ENCODE measurements at regions not wholly inside any gene's neighbourhood (a gene's known extent, or its start where the extent isn't known, plus 50 kb on each side); places are given as distances from the start of the nearest gene placed in this dataset.

DNA sequence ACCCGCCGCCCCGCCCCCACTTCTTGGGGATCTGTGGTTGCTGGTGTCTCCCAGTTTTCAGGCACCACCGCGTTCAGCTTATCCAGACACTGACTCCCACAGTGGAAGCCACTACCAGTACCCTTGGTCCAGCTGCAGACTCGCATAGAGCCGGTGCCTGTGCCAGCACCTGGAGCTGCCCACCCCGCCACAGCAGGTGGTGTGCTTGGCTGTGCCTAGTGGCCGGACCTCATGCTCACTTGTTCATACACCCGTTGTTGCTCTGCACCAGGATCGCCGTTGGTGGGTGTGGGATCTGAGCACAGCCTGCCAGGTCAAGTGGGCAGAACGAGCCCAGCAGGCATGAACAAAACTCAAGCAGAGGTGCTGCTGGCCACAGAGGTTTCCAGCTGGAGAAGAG is 673.2 kb downstream of the RERGL start:
- Histone ChIP-seq H3K27me3 (ENCODE audit: control insufficient read depth, insufficient read depth, low read length) (no peaks in the 10 kb centered on the region), H3K27ac (ENCODE audit: low read depth, low read length) (no peak overlapping the region), H3K4me3 (ENCODE audit: low read depth, low read length) (no peak overlapping the region), H3K9me3 (ENCODE audit: control insufficient read depth, insufficient read depth, low read length) (peaks cover 14% of the 10 kb centered on the region)
- ChIA-PET CTCF (no interaction called here), POLR2A (no interaction called here)
- no peak for DNase-seq (ENCODE audit: low read depth, low spot score)
- no peak for TF ChIP-seq CTCF (IDR thresholded peaks at IDR 0.05; ENCODE audit: low read depth, low read length)

GRCh38 chr12:17414596-17414995 is 675.4 kb downstream of the RERGL start:
- Histone ChIP-seq H3K9me3 (ENCODE audit: control insufficient read depth, insufficient read depth, low read length) (peaks cover 17% of the 10 kb centered on the region), H3K4me3 (ENCODE audit: low read depth, low read length) (no peak overlapping the region), H3K27me3 (ENCODE audit: control insufficient read depth, insufficient read depth, low read length) (no peaks in the 10 kb centered on the region), H3K27ac (ENCODE audit: low read depth, low read length) (no peak overlapping the region)
- CTCF ChIA-PET, result no interaction called here
- no peak for DNase-seq (ENCODE audit: low read depth, low spot score)
- POLR2A ChIA-PET, result no interaction called here
- TF ChIP-seq CTCF (IDR thresholded peaks at IDR 0.05; ENCODE audit: low read depth, low read length), result no peak

GRCh38 chr12:17411662-17412061 is 678.3 kb downstream of the RERGL start:
- POLR2A ChIA-PET, result no interaction called here

GRCh38 chr12:17388679-17389078 is 701.3 kb downstream of the RERGL start:
- POLR2A ChIA-PET, result no interaction called here
- TF ChIP-seq CTCF (IDR thresholded peaks at IDR 0.05; ENCODE audit: low read depth, low read length), result no peak
- CTCF ChIA-PET, result interaction anchor here (0.5 kb wide), 1 partner anchor 57 kb away, joined by 10 read pairs; no protein-coding TSS in a partner anchor
- H3K27me3 ChIP-seq (ENCODE audit: control insufficient read depth, insufficient read depth, low read length), result no peaks in the 10 kb centered on the region
- DNase-seq (ENCODE audit: low read depth, low spot score), result no peak
- peaks cover 11% of the 10 kb centered on the region; the same call in 1 of the 2 replicates for H3K9me3 ChIP-seq (ENCODE audit: control insufficient read depth, insufficient read depth, low read length)
- H3K27ac ChIP-seq (ENCODE audit: low read depth, low read length), result no peak overlapping the region
- no peak overlapping the region for H3K4me3 ChIP-seq (ENCODE audit: low read depth, low read length)

More at GRCh38 chr12:17411662-17412061, 678.3 kb downstream of the RERGL start:
- no peak for DNase-seq (ENCODE audit: low read depth, low spot score)
- H3K27me3 ChIP-seq (ENCODE audit: control insufficient read depth, insufficient read depth, low read length), result no peaks in the 10 kb centered on the region
- H3K4me3 ChIP-seq (ENCODE audit: low read depth, low read length), result no peak overlapping the region
- no peak overlapping the region for H3K27ac ChIP-seq (ENCODE audit: low read depth, low read length)
- no peak for TF ChIP-seq CTCF (IDR thresholded peaks at IDR 0.05; ENCODE audit: low read depth, low read length)
- CTCF ChIA-PET, result no interaction called here
- H3K9me3 ChIP-seq (ENCODE audit: control insufficient read depth, insufficient read depth, low read length), result peaks cover 13% of the 10 kb centered on the region

- H3K27ac ChIP-seq (ENCODE audit: low read depth, low read length), result no peak overlapping the region
- no peaks in the 10 kb centered on the region for H3K27me3 ChIP-seq (ENCODE audit: control insufficient read depth, insufficient read depth, low read length)
- DNase-seq (ENCODE audit: low read depth, low spot score), result no peak
- peaks cover 11% of the 10 kb centered on the region for H3K9me3 ChIP-seq (ENCODE audit: control insufficient read depth, insufficient read depth, low read length)
- no peak overlapping the region for H3K4me3 ChIP-seq (ENCODE audit: low read depth, low read length)
- ChIA-PET CTCF (no interaction called here), POLR2A (no interaction called here)
- no peak for TF ChIP-seq CTCF (IDR thresholded peaks at IDR 0.05; ENCODE audit: low read depth, low read length)
These were observed 706.7 kb downstream of the RERGL start for GRCh38 chr12:17383321-17383720.
